ENCODE measurements at regions not wholly inside any gene's neighbourhood (a gene's known extent, or its start where the extent isn't known, plus 50 kb on each side); places are given as distances from the start of the nearest gene placed in this dataset.
A peak's percentile ranks its signal among the peaks of the same experiment; 100 is the strongest.
"Not testable (repeated sequence)": the region's sequence is repeated elsewhere in the genome, so short reads cannot be mapped to it uniquely, and the experiment has no call there.

DNA sequence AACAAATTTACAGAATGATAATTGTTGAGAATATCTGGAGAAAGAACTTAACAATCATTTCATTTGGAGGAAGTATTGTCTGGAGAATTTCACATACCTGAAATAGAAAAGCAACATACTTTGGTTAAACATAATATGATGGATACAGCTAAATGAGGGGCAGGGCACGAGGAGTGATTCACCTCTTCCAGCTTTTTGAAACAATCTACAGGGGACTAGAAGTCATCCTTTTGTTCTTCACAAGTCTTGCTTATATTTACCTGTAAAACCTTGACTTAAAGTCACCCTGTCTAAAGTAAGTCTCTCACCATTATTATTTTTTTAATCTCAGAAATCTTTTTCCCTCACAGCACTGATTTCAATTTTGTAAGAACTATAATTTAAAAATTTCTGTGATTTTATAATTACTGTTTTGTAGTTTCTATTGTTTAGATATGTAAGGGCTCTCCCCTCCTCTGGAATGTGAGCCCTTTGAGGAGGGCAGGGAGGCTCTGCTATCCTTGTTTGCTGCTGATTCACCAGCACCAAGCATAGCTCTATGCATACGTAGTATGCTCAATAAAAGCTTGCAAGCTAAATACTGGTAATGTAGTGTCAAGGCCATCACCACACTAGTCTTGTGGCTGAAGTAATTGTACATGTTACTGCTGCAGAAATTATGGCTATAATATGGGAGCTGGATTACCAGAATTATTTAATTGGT is 193.9 kb upstream of the THRB start:
- DNase-seq = no peak

DNA sequence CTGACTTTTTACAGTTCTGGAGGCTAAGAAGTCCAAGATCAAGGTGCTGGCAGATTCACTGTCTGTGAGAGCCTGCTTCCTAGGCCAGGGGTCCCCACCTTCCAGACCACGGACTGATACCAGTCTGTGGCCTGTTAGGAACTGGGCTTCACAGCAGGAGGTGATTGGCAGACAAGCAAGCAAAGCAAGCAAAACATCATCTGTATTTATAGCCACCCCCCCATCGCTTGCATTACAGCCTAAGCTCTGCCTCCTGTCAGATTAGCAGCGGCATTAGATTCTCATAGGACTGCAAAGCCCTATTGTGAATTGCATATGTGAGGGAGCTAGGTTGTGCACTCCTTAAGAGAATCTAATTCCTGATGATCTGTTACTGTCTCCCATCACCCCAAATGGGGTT is 194.7 kb upstream of the THRB start:
- no peak for DNase-seq

DNA sequence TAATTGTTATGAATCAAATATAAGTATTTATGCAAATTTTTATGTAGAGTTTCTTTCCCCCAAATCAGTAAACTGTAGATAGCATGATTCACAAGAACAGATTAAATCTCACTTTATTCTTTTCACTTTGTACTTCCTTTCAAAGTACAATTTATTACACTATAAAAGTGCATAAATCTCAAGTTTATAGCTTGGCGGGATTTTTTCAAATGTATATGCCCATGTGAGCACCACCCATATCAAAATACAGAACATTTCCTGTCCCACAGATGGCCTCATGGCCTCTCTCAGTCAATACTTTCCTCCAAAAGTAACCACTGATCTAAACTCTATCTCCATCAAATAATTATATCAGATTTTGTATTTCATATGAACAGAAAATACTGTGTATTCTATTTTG is 196.1 kb upstream of the THRB start:
- no peak for DNase-seq

DNA sequence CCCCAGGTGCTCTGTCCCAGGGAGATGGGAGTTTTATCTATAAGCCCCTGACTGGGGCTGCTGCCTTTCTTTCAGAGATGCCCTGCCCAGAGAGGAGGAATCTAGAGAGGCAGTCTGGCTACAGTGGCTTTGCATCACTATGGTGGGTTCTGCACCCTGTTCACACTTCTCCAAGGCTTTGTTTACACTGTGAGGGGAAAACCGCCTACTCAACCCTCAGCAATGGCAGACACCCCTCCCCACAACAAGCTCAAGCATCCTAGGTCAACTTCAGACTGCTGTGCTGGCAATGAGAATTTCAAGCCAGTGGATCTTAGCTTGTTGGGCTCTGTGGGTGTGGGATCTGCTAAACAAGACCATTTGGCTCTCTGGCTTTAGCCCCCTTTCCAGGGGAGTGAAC is 204.4 kb upstream of the THRB start:
- DNase-seq = not testable (repeated sequence)

DNA sequence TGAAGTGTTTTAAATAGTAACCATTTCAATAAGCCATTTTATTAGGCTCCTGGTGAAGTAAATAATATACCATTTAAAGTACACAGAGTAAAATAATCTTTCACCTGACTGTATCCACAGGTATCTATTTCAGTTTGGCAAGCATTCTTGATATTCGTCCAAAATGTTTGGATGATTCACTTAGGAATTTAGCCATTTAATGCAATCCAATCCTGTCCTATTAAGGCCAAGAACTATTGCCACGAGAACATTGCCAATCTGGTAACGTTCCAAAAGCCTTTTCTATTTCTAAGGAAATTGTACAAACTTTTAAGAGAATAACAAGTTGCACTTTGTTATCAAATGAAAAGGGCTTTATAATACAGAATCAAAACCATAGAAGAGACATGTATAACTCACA is 209.8 kb upstream of the THRB start:
- no peak for DNase-seq

DNA sequence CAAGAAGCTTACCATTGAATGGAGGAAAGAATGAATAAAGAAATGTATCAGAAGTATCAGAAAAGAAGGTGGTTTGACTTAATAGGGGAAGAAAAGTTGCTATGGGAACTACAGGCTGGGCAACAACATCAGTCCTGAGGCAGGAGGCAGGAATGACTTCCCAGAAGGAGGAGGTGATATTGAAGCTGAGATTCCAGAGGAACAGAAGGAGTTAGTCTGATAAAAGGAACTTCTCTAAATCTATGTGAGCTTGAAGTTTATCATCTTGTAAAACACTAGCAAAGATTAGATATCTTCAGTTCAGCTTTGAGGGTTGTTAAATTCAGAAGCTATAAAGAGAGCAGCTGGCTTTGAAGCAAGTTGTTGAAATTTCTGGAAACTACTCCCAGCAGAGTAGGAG is 213.3 kb upstream of the THRB start:
- DNase-seq = no peak

DNA sequence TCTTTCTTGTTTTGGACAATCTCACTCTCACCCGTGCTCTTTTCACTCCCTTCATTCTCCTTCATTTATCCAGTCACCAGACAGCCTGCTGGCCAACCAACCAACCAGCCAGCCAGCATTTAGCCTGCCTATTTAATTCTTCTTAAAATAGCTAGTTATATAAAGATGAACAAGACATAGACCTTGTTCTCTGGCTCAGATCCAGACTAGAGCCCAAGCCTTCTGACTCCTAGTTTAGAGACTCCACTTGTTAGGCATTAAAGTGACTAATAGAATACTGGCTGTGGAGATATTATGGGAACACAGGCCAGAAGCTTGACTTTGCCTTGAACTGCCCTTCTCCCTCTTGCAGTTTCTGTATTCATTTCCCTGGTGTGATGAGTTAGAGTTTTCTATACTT is 215.3 kb upstream of the THRB start:
- DNase-seq = no peak

DNA sequence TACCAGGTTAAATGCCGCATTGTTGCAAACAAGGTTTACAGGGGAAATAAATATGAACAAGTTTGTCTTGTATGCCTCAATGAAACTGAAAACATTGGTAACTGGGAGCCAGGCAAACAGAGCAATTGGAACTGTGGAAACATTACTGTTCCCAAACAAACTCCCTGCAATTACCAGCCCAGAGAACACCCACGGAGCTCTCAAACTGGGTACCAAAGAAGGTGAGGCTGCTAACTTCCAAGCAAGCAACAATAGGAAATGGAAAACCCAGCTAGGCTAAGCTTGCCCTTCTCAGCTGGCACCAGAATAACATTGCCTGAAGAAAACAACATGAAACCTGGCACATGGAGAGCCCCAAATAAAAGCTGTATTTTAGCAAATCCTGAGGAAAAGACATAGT is 218.9 kb upstream of the THRB start:
- peak in 2 of 3 experiments; percentile 5 to 52 for DNase-seq

DNA sequence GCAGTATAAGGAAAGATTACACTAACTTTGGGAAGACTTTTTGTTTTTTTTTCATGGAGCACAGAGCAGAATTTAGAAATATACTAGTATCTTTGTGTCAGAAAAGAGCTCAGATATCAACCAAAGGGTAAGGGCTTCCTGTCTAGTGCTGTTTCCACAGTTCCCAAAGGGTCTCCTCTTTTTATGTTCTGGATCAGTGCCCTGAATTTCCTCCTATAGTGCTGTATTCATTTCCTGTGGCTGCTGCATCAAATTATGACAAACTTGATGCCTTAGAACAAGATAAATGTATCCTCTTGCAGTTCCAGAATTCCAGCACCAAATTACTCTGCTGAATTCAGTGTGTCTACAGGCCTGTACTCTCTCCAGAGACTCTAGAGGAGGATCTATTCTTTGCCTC is 219.8 kb upstream of the THRB start:
- DNase-seq = no peak

DNA sequence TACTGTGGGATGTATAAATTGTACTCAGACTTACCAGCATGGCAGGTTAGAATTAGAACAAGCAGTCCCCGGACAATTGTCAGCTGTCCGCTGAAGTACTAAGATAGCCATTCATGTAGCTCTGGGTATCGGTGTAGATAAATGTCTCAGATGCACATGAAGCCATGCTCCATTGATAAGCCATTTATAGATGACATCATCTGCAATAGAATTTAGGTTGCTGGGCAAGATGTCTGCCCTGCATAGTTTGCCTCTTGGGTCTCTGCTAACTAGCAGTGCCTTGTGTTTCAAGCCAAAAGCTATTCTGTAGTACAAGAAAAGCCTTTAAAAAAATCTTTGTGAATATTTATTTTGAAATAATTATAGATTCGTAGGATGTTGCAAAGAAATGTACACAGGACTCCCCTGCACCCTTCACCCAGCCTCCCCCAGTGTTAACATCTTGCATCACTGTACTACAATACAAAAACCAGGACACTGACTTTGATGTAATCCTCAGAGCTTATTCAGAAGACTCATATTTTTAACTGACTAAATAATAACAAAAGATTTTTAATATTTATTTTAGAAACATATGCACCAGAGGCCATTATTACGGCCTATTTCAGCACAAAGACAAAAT is 220.6 kb upstream of the THRB start:
- DNase-seq = no peak

DNA sequence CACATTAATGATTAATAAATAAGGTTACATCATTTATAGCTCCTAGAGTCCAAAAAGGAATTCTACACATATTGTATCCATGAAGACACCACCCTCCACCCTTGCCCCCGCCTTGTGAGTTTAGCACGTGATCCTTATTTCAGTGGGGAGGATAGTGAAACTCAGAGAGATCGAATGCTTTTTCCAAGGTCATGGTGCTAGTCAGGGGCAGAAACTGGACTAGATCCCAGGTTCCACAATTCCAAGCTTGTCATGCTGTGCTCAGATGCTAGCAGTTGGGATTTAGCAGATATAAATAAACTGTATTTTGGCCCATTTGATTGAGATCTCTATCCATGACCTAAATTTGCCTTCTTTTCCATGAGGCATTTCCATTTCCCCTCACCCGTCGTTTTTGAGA is 227.4 kb upstream of the THRB start:
- no peak for DNase-seq

DNA sequence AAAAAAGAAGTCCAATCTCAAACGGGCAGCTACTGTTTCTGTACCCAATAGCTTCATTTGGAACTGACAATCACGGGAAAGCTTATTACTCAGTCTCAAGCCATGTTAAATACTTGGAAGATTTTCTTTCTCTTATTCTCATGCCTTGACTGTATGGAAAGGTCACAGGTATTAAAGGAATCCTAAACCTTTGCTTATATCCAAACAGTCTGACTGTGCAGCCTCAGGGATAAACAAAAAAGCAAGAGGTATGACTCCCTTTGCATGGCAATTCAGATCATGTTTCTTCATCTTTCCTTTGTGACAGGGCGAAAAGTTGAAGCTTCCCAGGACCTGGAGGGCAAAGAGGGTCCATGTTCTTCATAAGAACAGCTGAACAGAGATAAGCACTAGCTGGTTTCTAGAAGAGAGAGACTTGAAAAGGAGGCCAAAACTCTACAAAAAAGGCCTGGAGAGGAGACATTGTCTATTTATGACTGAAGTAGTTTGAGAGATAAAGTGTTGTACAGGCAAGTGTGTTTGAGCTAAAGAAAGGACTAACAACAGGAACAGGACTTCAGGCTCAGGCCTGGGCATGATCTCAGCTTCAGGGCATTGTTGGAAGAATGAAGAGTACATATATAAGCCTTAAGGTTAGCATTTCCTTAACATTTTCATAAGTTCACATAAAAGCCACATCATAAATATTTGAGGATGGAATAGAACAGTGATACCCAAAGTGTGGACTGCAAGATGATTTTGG is 231.0 kb upstream of the THRB start:
- no peak for DNase-seq

DNA sequence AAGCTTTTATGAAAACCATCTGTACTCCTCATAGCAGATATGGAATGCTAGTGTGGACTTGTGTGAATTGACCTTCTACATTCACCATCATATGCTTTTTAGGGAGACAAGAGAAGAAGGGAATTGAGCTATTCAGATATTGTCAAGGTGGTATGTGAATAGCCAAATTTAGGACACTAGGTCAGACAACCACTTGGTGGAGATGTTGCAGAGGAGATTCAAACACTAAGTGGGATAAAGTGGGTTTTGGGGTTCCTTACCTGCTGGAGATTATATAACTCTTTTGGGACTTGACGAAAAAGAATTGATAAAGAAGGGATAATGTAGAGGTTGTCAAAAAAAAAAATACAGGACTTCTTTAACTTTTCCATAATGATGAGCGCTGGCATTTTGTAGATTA is 231.8 kb upstream of the THRB start:
- no peak for DNase-seq

DNA sequence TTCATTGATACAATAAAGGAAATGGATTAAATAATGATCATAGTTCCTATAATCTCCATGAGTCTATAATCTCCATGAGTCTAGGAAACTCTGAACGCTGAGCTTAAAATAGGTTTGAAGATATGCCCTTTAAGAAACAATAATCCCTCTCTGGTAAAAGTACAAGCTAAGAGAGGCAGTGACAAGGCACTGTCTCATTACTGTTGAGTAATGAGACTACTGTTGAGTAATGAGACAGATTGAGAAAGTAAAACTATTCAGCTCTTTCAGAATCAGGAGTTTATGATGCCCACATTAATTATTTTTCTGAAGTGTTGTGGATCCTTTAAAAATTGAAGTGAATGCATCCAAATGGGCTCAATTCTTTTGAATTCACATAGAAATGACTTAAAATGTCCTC is 235.5 kb upstream of the THRB start:
- DNase-seq = no peak

DNA sequence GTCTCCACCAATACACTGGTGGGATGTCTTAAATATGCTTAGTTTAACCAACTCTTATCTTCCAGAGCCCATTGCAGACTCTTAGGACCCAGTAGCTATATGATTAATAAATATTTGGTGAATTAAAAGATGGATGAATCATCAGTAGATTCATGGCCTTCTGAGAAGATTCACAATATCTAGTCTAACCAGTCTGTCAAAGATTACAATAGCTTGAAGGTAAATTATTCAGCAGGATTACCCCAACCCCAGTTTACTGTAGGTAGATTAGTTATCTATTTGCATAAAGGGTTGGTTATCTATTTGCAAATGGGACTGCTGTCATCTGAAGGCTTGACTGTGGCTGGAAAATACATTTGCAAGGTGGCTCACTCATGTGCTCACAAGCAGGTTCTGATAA is 239.4 kb upstream of the THRB start:
- DNase-seq = no peak

DNA sequence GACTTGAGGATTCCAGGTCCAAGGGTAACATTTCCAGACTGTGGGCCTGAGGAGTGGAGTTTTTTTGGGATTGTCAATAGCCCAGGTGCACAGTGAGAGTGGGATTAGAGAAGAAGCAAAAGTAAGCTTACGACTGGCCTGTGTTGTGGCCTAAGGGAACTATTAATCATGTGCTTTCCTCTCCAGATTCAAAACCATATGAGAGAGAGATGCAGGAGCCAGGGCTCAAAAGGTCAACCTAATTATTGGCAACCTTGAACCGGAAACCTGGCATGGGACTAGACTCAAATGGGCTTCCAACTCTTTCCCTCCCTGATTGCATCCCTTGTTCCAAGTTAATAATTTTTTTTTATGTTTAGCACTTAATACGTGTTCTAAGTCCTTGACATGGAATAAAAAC is 242.1 kb upstream of the THRB start:
- no peak for DNase-seq

DNA sequence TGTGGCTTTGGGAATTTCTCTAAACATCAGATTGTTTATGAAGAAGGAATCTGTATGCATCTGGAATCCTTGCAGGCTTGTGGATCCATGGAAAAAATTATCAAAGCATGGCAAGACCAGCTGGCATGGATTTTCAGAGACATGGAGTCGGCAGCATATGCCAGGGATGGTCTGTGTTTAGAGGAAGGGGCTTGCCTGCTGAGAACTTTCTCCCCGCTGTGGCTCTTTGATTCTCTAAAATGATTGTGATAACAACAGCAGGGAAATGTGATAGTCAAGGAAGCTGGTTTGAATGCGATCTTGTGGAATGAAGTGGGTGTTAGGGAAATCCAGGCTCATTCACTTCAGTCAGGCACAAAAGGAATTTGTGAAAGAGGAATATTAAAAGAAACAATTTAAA is 245.7 kb upstream of the THRB start:
- no peak for DNase-seq

DNA sequence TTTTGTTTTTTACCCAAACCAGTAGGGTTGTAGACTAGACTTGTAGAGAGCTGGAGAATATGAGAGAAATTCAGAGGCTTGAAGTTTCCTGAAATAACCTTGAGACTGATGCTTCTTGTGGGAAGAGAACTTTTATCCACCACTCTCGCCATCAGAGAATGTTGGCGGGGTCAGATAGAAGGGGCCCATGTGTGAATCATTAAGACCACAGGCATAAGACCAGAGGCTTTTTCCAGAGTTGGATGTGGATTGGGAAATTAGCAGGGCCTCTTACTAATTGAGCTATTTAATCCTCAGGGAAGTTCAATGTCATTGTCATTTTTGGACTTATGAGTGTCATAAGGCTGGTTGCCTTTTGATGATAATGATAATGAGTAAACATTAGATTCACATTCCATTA is 246.9 kb upstream of the THRB start:
- DNase-seq = no peak

DNA sequence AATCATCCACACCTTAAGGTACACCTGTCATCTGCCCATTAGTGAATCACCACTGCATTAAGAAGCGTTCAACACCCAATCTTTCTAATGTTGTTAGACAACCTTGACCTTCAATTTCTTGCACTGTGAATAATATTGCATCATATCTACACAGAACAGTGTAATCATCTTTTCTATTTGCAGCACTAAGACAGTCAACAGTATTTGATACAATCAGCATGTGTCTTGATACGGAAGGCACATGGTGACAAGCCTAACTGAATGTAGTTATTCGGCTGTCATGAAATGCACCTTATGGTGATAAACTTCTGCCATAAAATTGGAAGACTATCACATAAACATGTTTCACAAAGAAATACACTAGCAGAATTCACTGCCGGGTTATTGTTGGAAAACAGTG is 253.9 kb upstream of the THRB start:
- DNase-seq = no peak

DNA sequence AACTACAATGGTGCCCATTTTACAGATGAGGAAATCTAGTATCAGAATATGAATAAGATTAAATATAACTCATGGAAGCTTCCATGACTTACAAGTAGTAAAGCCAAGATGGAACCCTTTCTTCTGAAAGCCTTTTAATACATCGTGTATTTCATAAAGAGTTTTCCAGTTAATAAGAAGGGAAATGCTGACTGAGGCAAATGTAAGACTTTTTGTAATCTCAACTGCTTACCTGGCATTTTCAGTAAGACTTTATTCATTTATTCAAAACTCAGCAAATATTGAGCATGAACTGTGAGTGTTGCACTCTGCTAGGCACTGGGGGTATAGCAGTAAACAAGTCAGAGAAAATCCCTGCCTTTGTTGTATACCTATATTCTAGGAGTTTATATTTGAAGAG is 256.4 kb upstream of the THRB start:
- no peak for DNase-seq

DNA sequence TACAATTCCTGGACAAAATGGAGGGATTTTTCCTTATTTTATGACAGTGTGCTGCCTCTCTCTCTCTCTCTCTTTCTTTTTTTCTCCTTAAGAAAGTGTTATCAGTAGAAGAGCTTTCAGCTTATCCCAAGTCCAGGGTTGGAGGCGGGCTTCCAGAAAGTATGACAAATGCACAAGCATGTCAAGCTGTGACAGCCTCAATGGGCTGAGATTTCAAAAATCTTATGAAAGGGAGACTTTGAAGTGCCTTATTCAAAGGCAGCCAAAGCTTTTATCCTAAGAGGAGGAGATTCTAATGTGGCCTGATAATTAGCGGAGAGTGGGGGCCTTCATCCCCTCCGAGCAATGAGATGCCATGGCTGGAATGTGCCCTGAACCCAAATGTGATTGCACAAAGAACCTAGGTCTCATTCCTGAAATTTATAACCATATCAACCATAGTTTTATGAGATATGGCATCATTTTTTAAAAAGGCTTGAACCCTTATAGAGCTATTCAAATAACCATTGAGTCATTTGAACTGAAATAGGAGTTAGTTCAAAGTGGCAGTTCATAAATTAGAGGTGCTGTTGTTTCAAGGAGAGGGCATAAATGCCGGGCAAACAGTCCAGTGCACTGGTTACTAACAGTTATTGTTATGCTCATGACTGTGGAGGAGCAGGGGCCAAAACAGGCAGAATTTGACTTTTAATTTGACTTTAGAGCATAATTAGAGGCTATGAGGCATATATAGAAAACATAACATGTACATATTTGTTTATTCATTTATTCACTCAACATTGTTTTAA is 261.6 kb upstream of the THRB start:
- peak in 1 of 3 experiments; percentile 1 for DNase-seq

DNA sequence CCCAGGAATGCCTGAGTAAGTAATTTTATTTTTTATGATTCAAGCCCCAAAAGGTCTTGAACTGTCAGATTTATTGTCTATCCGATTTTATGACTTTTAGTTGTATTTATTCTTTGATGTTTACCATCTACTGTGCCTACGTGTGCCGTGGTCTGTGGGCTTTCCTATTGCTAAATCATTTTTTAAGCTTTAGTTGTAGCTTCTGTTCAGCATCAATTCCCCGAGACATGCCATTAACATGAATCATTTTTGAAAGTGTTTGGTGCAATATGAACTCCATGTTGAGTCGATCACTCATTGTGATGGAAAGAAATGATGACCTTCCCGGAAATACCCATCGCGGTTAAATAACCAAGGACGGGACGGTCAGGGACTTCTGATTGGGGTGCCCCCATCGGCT is 268.7 kb upstream of the THRB start:
- DNase-seq = no peak

DNA sequence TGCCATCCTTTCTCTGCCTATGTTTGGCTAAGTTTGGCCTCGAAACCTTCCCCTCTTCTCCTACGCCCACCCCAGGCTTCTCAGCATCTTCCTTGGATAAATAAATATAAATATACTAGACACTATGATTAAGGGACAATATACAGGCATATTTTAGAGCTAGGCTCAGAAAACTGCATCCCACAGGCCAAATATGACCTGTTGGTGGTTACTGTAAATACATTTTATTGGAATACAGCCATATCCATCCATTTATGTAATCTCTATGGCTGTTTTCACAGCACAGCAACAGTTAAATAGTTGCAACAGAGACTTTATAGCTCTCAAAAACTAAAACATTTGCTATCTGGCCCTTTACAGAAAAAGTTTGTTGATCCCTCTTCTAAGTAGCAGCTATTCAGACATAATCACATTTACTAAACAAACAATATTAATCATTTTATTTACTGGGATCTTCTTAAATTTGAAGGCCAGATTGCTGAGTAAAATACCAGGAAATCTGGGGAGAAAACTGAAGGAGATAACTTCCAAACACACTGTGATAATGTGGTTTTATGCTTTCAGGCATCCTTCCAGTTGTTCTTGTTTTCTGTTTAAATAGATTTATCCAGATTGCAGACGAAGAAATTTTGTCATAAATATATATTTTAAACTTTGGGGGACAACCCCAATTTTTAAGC is 269.7 kb upstream of the THRB start:
- no peak for DNase-seq
